ENCODE measurements at regions not wholly inside any gene's neighbourhood (a gene's known extent, or its start where the extent isn't known, plus 50 kb on each side); places are given as distances from the start of the nearest gene placed in this dataset.

GRCh38 chr7:84924353-84924752 is 262.5 kb downstream of the SEMA3D start:
- TF ChIP-seq CTCF (IDR thresholded peaks at IDR 0.05; ENCODE audit: low read depth, low read length) = no peak
- TF ChIP-seq EZH2phosphoT487 (IDR thresholded peaks at IDR 0.05; ENCODE audit: low read depth) = no peak

Data from OCI-LY3 (cell line).